ENCODE measurements at regions not wholly inside any gene's neighbourhood (a gene's known extent, or its start where the extent isn't known, plus 50 kb on each side); places are given as distances from the start of the nearest gene placed in this dataset.

DNA sequence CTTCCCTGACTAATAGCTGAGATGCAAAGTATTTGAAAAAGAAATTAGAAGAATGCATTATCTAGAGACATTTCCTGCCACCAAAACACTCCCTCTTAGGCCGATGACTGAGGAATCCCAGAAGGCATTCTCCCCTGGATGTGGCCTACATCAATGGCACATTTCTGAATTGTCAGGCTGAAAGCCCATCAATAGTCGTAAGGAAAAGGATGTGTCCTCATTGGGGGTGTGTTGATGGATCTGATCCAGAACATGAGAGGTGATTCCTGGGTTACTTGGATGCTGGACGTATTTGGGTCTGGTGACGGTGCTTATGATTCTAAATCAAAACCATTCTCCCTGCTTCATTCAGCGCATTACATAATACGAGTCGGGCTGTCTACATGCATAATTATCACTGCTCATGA lies 216.9 kb upstream of the CDIN1 start:
- TF ChIP-seq, protein P1, sequence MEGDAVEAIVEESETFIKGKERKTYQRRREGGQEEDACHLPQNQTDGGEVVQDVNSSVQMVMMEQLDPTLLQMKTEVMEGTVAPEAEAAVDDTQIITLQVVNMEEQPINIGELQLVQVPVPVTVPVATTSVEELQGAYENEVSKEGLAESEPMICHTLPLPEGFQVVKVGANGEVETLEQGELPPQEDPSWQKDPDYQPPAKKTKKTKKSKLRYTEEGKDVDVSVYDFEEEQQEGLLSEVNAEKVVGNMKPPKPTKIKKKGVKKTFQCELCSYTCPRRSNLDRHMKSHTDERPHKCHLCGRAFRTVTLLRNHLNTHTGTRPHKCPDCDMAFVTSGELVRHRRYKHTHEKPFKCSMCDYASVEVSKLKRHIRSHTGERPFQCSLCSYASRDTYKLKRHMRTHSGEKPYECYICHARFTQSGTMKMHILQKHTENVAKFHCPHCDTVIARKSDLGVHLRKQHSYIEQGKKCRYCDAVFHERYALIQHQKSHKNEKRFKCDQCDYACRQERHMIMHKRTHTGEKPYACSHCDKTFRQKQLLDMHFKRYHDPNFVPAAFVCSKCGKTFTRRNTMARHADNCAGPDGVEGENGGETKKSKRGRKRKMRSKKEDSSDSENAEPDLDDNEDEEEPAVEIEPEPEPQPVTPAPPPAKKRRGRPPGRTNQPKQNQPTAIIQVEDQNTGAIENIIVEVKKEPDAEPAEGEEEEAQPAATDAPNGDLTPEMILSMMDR (IDR thresholded peaks at IDR 0.05) = no peak
- TF ChIP-seq POLR2A (IDR thresholded peaks at IDR 0.05) = no peak

Data from vagina (tissue), 2 donors.